Kasumi-1 (cell line): ENCODE measurements at regions not wholly inside any gene's neighbourhood (a gene's known extent, or its start where the extent isn't known, plus 50 kb on each side); places are given as distances from the start of the nearest gene placed in this dataset.

Source experiments
- DNase-seq, 2 experiments: peaks; one replicate each; lab custom pipeline; 2025; lab: John Stamatoyannopoulos, UW

DNA sequence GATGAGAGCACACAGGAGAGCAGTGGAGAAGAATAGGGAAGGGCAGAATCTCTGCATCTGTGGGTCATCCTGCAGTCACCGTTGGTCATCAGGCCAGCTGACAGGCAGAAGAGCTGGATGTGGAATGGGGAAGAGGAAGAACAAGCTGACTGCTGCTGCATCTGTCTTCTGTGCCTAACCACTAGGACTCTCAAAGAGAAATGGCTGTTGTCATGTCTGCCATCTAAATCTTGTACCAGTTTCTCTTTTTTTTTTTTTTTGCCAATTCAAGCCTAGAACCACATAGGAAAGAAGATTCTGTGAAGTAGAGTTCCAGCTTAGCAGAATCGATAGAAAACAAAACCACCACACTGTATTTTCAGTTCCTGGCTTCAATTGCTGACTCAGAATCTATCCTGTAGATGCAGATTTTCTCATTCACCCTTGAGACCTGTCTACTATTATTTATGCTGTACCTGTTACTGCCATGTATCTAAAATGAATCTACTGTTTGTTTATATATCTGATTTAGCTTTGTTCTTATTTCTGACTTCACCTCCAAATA is 421.9 kb upstream of the PRICKLE1 start:
- no peak for DNase-seq

DNA sequence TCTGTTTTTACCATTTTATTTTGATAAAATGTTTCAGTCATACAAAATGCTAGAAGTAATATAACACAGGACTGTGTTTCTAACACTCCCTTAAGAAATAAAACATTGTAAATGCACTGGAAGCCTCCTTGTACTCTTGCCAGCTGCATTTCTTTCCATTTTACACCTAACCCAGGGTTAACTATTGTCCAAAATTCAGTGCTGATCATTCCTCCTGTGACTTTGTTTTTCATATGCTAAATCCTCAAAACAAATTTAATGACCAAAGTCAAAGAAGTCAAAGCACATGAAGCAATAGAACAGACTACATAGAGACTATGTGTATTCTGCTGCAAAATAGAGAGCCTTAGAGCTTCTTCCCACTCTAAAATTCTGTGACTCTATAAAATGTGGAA is 420.3 kb upstream of the PRICKLE1 start:
- no peak for DNase-seq

DNA sequence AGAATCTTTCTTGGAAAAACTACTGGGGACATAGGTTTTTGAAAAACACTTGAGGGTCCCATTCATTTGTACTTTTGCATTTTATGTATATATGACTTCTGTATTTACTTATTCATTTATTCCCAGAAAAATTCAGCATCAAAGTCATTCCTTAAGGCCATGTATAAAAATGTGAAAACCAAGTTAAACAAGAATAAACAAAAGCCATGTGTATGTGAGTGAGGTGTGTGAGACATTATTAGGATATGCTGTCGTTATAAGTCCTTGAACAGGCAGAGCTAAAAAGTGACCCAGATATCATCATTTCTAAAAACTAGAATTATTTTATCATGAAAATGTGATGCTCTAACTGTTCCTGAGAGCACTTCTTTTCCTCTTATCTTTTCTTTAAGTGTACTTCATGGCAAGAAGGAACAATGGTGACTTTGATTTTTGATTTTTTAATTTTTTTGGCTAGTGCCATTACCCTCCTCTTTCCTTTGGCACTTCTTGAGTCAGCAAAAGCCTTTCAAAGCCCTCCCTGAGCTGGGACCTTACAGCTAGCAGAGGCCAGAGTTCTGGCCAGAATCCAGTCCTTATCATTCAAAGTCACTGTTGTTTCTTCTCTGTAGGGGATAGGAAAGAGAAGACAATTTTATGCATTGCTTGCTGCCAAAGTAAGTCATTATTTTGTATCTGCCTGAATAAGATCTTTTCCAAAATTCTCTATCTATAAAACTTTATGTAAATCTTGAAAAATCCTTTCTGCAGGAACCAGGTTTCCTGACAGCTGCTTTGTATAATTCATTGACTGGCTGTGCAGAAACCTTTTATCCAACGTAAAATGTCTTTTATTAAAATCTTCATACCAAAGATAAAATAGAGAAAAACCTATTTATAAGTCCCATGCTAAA is 419.7 kb upstream of the PRICKLE1 start:
- no peak for DNase-seq

DNA sequence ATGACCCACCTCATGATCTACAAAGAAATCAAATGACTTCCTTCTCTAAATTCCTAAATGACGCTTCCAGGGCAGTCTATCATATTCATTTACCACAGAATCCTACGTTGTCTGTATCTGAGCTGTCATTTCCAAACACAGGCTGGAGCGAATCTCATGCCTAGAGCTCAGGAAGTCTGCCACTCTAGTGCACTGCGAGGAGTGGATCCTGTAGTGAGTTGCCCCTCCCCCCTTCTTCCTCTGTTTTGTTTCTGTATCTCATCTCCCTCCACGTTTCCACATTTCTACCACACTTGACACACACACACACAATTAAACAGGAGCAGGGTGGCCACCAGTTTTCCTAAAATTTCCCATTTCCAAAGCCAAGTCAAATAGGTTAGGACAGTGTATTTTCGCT is 415.4 kb upstream of the PRICKLE1 start:
- no peak for DNase-seq

DNA sequence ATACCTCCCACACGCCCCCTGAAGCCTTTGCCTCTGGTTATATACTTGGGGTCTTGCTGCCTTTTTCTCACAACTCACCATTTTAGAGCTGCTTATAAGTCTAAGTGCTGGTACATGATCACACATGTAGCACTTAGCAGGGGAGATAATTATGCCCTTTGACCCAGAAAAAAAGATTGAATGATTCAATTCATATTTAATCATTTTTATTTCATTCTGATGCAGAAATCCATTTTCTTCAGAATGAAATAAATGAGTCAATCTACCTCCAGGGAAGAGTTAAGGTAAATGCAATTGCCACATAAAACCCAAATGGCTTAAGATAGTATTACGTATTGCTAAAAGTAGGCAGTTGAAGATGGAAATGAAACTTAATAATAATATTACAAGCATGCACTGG is 414.6 kb upstream of the PRICKLE1 start:
- no peak for DNase-seq

DNA sequence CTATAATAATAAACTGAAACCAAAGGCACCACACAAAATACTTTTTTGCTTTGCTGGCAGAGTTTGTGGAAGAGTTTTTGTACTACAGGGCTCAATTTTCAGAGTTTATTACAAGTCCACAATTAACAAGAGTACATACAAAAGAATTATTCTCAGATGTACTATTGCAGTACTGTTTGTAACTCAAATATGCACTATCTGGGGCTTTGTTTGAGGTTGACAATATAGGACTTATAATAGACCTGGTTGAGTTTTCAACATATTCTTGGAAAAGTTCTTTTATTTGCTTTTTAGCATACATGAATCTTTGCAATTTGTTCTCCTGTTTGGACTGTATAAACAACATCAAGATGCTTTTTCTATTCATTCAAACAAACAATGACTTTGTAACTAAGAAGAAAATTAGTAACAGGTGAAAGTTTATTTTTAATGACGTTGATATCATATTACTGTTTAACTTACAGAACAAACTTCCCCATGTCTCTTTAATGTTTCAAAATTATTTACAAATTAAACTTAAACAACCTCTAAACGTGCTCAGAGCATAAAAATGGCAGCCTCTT is 407.4 kb upstream of the PRICKLE1 start:
- no peak for DNase-seq

DNA sequence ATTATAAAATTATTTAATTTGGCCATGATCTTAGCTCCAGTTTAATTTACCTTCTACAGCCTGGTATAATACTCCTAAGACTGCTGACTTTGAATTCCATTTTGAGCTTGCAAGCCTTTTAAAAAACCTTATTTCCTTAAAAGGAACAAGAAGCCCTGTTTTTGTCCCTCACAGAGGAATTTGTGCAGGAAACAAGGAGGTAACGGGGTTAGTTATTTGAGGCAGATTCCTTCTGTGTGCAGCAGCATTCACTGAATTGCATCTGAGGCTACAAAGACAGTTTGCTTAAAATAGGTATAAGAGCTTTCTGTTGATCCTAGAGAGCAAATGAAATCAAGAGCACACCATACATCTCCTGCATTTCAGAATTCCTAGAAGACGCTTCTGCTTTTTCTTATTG is 403.3 kb upstream of the PRICKLE1 start:
- DNase-seq, result no peak

DNA sequence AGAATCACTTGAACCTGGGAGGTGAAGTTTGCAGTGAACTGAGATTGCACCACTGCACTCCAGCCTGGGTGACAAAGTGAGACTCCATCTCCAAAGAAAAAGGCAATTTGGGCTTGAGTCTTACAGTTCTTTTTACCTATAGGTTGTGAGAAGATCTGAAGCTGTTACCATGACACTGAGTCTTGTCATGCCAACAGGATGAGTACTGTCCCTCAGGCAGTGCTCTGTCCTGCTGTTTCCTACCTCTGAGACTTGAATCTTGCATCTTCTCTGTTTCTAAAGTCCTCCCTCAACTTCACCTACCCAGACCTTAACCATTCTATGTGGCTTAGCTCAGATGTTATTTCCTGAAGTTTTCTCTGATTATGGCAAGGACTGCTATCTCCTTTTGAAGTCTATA is 400.8 kb upstream of the PRICKLE1 start:
- no peak for DNase-seq

DNA sequence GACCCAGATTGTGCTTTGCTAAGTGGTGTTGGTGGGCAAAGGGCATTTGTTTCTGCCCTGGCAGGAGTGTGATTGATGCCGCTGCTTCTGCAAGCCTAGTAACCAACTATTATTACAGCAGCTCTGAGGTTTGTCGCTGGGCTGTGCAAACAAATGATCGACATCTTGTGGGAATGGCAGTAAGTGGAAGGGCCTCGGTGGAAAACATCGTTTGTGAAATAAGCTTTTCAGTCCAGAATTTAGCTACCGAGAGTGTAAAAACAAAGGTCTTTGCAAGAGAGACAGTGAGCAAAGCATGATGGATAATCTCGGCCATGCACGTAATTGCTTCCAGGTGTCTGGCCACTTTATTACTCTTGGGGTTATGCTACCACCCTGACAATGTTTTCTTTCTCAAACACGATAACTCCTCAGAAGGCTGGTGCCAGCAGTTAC is 397.7 kb upstream of the PRICKLE1 start:
- no peak for DNase-seq

DNA sequence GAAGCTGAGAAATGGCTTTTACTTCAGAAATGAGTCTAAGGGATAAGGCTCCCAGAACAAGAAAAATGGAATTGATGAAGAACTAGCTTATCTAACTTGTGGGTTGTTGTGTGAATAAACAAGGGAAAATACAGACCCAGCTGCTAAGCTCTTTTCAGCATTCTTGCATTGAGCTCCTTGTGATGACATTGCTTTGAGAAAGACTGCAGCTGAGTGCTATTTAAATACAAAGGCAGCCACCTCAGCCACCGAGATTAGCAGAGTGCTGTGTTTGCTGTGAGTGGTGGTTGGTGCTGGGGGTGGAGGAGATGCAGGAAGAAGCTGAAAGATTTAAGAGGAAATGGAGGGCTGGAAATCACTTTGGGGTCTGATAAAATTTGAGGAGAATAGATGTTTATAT is 396.0 kb upstream of the PRICKLE1 start:
- DNase-seq, result no peak

DNA sequence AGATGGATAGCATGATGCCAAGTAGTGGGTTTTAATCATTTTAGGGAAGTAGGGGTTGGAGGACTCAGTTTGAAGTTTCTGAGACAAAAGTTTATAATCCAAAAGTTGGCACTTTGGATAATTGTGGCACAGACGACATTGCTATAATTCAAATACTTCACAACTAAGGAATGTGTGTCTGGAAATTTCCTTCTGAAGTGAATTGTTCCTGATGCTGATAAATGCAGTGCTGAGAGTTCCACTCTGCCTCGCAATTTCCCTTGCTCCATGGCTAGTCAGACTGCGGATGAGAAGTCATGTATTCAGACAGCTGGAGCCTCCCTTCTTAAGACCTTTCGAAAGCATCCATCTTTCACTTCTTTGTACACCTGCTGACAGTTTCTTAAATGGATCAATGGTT is 393.3 kb upstream of the PRICKLE1 start:
- no peak for DNase-seq

DNA sequence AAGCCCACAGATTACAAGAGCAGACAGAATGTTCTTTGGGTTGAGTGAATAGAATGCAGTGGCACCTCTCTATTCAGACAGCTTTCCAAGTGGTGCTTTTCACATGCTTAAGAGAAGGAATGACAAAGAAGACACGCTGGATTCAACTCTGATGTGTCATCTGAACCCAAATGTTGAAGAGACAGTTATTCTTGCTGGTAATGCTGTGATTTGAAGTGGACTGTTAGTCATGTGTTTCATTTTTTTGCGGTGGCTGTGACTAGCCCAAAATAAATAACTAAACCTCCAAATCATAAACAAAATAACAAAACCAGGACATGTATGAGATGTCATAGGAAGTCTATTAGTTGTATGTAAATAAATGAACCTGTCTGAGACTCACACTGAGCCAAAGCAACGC is 391.8 kb upstream of the PRICKLE1 start:
- no peak for DNase-seq

DNA sequence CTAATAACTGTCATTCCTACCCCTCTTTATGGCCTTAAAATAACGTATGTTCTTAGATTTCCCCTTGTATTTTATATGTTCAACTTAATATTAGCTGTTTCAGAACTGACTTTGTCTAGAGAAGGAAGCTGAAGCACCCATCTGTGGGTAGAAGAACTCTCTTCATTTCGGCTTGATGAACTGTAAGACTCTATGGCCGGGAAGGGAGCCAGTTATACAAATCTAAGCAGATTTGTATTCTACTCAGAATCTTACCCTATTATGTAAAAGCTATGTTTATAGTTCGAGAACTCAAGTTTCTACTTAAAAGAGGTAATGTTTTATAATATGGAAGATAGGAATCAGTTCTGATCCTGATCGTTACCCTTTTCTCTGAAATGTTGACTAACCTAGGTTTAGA is 390.9 kb upstream of the PRICKLE1 start:
- DNase-seq, result no peak

DNA sequence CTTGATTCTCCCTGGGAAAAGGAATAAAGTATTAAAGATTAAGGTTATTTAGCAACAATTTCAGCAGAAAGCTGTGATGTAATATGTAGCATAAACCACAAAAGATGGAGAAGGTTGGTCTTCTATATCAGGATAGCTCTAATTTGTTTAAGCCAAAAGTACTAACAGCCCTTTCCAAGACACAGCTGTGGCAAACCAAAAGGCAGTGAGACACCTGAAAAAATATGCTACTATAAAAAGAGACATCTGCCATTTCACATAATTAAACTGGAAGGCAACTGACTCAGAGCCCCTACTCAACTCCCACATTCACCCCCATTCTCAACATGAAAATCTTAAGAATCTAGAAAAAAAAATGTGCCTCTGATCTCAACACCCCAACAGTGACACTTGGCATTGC is 390.2 kb upstream of the PRICKLE1 start:
- no peak for DNase-seq

DNA sequence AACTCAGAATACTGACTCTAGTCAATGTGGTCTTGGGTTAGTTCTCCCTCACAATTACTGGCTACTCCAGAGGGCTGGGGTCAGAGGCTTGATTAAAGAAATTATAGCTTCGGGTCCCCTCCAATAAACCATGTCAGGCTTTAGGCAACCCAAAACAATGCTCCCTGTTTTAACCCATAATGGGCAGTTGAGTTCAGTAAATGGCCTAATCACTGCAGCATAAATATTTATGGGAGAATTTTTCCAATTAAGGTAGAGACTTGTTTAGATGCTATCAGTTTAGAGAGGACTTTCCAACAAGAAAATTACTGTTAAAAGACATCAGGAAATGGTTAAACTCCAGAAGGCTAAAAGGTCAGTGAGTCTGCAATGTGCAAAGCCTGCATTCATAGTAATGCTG is 389.2 kb upstream of the PRICKLE1 start:
- DNase-seq, result no peak

DNA sequence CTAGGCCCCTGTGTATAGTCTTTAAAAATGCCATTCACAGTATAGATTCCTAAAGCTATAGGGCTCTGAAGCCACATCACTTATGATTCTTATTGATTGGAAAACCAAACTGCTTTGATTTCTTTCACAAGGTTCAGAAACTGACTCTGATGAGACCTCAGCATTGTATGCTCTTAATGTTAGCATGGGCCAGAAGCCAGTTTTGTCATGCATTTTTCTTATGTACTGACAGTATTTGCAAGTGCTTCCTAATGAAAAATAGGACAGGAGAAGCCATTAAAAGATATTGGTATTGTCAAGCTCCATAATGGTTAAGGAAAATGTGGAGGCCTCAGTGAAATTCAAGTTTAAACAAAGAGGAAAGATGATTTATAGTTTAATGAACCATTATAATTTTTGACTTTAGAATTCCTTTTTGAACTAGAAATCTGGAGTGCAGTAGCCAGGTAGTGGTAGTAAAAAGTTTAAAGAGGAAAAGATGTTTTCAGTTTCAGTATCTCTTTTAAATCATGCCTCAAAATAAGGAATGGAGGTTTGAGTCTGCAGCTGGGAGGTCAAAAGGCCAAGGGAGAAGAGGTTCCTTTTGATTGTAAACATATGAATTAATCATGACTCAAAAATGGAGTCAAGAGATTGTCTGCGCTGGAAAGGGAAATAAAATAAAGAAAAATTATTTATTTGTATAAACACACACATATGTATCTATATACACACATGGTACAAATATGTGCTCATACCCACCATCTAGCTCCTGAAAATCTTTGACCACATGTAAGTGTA is 388.1 kb upstream of the PRICKLE1 start:
- no peak for DNase-seq

DNA sequence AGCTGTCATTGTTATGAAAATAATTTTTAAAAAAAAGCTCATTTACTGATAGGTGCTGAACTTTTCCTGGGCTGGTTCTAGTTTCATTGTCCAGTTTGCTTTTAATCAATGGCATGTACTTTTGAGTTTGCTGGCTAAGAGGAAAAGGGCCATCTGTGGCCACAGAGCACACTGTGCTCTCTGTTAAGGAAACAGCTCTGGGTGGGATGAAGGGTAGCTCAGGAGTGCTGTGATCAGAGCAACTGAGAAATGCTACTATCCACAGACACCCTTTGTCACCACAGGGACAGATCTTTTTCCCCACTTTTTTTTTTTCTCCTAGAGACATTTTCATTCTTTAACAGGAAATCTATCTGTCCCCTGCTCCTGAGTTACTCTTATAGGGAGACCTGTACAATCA is 387.1 kb upstream of the PRICKLE1 start:
- no peak for DNase-seq

DNA sequence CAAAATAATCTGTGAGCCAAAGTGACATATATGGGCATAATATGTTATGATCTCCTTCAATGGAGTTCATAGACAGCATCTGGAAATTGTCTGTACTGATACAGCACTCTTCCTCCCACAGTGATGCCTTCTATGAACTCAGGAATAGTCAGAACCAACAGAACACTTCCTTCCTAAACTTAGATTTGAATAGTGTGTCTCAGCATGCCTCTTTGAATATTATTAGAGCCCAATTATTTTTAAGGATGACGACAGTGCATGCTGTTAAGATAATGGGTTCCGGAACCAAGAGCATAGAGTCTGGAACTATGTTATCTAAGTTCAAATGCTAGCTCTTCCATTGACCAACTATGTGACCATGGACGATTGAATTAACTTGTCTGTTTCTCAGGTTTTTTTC is 386.6 kb upstream of the PRICKLE1 start:
- no peak for DNase-seq

DNA sequence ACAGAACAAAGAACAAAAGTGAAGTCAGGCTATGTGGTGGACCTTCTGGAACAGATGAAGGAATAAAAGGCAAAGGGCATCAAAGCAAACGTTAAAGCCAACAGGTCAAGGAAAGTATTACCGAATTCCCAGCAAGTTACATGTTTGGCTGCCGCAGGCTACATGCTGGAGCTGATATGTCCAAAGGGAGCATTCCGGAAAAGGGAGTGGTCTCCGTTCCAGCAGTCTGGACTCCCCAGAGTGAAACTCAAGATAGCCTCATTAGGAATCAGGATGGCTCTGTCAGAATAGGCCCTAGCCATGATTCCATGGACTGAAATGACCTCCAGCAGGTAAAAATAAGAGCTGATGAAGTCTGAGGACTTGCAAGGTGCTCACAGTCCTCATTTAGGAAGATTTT is 379.8 kb upstream of the PRICKLE1 start:
- no peak for DNase-seq

DNA sequence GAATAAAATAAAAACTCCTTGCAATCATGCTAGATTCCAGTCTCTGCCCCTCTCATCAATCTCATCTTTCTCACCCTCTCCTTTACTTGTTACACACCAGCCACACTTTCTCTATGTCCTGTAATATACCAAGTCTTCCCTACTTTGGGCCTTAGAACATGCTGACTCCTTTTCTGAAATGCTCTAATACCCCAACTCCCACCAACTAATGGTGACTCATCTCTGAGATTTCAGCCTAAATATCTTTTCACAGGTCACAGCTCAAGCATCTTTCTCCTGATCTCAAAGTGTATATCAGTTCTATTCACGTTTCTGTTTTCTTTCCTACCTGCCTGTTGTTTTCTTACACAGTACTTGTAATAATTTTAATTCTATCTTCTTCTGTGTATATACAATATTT is 378.9 kb upstream of the PRICKLE1 start:
- DNase-seq, result no peak

DNA sequence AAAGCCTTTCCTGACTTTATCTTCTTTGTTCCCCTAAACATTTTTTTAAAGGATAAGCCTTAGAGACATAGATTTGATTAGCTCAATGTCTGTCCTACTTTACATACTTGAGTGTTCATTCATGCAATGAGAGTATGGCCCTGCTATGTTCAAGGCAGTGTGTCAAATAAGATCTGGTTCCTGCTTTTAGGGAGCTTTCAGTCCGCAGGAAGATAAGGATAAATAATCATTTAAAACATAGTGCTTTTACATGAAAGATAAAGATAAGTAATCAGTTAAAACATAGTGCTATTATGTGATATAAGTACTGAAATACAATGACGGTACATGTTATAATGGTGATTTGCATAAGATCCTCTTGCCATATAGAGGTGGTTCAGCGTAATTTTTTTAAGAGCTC is 378.3 kb upstream of the PRICKLE1 start:
- no peak for DNase-seq

DNA sequence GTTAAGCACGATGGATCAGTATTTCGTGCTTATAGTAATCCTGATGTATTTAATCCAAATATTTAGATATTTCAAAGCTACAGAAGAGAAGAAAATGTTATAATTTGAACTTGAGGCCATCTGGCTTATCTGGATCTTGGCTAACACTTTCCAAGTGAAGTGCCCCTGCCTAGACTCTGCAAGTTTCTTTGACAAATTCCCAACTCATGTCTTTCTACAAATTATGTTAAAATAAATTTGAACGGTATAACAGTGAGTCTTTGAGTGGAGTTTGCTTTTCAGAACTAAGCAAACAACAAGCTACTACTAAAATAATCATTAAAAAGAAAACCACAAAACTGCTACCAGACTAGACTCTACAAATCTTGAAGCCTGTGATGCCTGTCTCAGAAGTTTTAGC is 374.4 kb upstream of the PRICKLE1 start:
- no peak for DNase-seq

DNA sequence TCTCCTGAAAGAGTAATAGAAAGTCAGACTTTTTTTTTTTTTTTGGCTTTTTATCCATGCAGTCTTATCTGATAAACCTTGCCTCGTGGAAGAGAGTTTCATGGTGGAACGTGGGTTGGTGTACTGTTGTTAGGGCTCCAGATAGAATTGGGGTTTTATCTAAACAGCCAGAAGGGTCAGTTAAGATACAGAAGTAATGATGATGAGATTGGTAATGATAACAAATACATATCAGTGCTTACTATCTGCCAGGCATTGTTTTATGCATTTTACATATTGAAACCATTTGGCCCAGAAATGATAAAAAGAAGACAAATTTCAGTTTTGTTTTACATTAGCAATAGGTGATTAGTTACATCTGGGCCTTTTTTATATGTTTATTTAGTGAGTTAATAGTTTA is 372.8 kb upstream of the PRICKLE1 start:
- no peak for DNase-seq
